NCI-H2196 treated with DMSO at 0.1 percent for 48 hours (cell line): ENCODE measurements at regions not wholly inside any gene's neighbourhood (a gene's known extent, or its start where the extent isn't known, plus 50 kb on each side); places are given as distances from the start of the nearest gene placed in this dataset.

Experiments used
- DNase-seq: peaks from one replicate; lab custom pipeline; 2025; ENCODE audit not compliant: unreplicated experiment; lab: John Stamatoyannopoulos, UW

DNA sequence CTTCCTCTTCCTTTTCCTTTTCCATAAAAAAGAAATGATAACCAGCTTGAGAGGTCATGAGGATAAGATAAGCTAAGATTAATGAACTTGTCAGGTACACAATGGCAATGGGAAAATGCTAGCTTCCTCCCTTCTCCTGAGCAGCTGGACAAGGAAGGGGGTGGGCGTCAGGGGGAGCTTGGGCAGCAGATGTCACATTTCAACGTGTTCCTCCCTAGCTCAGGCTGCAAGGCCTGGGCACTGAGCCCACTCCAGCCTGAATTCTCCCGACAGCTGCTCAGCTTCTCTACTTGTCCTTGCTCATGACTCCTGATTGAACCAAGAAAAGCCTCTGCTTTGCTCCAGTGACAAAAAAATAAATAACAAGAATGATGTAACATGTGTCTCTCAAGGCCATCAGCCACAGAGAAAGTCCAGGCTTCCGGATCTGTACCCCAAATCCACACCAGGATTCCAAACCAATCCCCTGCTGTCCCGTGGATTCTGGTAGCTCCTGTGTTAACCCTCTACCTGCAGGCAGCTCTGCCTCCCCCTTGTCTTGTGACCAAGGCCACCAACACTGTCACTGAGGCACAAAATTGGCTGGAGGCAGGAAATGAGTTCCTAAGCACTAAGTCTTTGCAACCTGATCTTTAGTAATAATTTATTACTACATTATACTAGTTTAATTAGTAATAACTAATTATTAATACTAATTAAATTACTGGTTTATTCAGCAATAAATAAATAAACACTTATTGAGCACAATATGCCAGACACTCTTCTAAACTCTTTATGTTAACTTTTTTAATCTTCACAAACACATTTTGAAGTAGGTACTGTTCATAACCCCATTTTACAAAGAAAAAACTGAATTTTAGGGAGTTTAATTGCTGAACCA, 146.5 kb downstream of the CCDC34 start:
- DNase-seq: peak; percentile 27

DNA sequence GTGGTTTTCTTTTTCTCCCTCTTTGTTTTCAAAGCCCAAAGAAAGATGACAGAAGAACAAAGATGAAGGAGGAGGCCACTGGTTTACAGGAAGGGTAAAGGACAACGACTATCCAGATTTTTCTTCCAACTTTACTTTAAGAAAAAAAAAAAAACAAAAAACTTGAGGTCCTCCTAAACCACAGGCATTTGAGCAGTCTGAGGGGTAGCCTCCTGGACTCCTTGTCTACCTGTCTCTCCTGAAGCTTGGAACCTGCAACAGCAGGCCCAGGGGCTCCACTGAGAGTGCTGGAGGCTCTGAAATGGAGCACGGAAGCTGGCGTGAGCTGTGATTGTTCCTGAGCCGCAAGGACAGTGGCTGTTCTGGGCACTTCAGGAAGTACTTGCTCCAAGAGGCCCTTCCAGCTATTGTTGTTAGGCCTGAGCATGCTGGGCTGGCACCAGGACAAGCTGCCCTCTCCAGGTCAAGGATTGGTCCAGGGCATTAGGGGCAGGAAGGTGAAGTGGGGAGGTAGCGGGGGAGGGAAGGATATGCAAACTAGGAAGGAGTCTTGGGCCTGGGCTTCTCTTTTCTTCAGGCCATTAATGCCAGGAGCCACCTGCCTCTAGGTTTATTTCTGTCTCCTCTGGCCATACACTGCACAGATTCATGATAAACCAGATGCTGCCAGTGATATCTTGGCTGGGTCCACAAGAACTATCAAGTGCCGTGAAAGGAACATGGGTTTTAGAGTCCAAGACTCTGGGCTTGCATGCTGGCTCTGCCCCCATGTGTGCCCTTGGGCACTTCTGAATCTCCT, 147.3 kb downstream of the CCDC34 start:
- peak; percentile 64 for DNase-seq

DNA sequence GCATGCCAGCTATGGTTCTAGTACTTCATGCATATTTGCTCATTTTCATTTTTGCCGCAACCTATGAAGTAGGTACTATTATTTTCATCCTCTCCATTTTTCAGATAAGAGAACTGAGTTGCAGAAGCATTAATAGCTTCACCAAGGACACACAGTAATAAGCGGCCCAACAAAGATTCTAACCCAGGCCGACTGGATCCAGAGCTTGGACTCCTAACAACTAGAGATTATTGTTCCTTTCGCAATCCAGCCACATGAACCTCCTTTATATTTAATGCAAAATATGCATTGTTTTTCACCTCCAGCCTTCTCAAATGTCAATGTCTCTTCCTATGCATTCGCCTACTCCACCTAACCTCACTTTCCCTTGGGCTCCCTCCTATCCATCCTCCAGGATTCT, 148.3 kb downstream of the CCDC34 start:
- DNase-seq: no peak

DNA sequence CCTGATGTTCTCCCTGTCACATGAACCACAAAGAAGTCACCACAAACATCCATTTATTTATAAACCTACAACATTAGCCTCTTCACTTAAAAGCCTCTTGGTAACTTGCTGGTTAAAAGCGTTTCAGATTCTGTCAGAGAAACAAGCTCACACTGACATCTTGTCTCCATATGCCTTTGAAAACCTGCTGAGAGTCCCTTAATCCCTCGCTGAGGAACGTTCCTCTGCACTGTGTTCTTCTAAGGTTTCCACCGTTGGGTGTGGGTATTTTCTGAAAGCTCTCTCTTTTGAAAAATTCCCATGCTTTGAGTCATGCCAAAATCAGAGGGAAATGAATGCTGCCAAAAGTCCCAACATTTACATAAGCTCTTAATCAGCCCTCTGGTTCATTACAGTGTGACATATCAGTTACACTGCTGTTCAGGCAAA, 149.8 kb downstream of the CCDC34 start:
- peak; percentile 18 for DNase-seq

DNA sequence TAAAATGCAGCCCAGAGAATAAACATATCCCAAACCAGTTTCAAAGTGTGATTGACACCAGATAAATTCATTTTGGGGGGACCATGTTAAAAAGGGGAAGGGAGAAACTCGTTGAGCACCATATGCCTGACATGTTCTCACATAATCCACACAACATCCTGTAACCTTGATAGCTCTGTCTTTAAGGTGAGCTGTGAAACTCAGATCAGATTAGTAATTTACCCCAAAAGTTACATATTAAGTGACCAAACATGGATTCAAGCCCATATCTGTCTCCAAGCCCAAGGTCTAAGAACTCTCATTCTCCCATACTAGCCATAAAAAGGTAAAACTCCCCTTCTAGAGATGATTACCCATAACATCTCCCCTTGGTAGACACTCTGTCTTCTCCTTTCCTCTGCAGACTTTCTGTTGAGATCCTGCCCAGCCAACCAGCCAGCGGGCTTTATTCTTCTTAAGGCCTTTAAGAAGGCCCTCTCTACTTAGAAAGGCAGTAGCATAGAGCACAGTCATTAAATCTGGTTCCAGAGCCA, 150.7 kb downstream of the CCDC34 start:
- DNase-seq: no peak

DNA sequence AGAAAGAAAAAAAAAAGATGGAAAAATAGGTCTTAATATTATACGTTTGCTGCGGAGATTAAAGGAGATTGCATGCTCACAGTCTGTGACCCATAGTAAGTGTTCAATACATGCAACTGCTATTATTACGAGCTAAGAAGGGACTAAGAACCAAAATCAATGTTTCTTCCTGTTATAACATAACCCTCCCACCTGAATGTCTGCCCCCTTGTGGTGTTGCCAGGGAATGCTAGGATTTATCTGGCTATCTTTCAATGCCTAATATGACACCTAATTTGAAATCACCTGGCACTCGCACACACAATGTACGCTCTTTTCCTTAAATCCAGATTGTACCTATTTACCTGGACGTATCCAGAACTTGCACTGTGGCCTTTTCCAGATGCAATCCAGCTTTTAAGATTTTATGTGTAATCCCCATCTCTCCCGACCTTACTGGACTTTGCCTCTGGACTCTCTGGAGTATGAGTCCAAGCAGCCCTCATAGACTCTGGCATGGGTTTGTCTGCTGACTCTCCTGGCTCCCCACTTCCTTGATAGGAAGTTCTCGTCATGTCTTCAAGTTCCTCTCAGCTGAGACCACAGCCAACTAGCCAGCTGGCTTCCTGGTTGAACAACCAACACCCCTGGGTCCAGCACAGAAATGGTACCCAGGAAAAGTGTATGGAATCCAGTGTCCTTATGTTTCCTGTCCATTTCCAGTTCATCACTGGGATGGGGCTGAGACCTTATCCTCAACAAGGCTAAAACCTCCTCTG, 151.5 kb downstream of the CCDC34 start:
- DNase-seq: no peak

DNA sequence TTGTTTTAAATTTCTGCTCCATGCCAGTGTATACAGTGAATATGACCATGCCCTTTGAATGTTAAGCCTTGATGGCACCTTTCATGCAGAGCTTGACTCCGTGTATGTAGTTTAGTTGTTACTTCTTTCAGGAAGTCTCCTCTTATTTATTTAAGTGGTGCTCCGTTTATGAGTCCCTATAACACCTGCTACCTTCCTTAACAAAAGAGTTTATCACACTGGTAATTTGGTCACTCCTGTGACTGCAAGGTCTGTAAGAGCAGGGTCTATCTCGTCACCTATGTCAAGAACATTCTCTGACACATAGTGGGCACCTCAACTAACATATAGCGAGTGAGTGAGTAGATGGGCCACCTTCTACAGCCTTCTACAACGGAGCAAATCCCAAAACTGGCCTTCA, 152.5 kb downstream of the CCDC34 start:
- DNase-seq: no peak

DNA sequence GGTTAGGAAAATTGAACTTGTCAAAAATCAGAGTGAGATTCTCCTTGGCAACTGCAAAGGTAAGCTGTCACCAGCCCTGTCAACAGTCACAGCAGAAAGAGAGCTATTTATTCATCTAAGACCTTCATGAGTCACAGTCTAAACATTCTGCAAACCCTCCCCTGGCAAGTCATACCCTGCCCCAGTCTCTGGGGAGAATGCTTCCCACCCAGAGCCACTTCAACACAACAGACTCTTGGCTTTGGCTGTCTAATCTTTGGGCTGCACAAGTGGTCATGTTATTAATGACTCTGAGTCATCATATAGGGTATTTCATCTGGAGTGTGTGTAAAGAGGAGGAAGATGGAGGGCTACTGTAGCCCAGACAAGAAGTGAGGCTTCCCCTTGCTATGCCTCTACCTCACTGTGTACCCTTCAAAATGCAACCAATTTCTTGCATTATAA, 153.4 kb downstream of the CCDC34 start:
- no peak for DNase-seq

DNA sequence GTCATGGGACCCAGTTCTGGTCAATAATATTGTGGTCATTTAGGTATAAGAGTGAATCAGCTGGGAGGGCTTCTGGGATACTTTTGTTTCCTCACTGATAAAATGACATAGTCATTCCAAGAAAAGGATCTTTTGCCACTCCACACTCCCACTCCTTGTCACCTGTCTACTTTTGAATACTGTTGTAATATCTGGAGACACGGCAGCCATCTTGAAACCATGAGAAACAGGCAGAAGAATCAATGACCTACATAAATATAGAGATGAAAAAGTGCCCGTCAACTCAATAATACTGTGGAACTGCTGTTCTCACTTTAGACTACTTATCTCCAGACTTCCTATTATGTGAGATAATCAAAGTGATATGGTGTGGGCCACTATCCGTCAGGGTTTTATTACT, 154.2 kb downstream of the CCDC34 start:
- DNase-seq: no peak

DNA sequence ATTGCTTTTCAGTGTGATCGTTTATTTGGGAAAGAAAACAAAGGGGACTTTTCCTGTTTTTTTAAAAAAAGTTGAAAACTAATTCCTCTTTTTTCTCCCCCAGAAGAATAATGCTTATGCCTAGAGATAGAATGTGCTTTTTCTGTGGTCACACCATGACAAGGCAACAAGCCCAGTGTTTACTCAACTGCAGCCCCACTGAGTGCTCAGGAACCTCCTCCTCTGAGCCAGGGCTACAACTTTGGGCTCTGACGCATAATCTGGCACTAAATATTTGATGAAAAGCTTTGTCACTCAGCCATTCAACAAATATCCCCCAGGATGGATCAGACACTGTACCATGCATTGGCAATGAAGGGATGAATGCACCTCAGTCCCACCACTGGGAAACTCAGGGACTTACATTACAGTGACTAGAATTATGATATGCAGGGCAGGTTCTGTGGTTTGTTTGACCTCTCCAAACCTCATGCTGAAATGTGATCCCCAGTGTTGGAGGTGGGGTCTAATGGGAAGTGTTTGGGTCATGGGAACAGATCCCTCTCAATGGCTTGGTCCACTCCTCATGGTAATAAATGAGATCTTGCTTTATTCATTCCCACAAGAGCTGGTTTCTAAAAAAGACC, 155.9 kb downstream of the CCDC34 start:
- DNase-seq: no peak

DNA sequence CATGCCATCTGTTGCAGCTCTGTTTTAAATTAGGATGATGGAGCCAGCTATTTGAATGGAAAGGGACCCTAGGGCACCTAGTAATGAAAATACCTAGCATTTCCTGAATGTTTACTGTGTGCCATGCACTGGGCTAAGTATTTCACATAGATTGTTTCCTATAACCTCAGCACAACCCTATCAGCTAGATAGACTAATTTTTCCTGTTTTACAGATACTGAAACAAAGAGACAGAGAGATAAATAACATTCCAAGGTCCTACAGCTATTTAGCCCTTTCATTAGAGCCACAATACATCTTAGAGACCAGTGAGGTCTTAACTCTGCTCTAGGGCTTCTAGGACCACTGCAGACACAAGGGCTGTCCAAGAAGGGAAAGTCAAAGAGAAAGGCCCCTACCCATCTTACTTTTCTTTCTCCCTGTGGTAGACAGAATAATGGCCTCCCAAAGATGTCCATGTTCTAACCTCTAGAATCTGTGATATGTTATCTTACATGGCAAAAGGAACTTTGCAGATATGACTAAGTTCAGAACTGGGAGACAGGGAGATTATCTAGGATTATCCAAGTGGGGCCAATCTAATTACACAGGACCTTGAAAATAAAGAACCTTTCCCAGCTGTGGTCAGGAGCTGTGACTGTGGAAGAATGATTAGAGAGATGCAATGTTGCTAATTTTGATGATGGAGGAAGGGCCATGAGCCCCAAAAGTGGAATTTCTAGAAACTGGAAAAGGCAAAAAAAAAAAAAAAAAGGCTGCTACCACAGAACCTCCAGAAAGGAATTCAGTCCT, 157.0 kb downstream of the CCDC34 start:
- no peak for DNase-seq

DNA sequence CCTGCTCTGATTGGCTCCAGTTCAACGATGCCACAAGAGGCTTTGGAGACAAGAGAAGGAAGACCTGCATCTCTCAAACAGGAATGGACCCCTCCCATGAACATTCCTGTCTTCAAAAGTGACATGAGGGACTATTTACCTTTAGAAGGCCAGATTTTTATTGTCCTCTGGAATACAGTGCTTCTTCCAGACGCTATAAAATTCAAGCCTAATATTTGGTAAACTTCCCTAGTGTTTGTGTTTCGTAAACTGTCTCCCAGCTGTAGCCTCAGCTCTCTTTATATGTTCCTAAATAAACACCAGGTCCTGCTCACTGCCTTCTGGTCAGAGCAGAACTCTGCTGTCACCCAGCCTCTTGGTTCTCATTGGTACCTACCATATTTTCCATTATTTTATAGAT, 157.8 kb downstream of the CCDC34 start:
- no peak for DNase-seq

DNA sequence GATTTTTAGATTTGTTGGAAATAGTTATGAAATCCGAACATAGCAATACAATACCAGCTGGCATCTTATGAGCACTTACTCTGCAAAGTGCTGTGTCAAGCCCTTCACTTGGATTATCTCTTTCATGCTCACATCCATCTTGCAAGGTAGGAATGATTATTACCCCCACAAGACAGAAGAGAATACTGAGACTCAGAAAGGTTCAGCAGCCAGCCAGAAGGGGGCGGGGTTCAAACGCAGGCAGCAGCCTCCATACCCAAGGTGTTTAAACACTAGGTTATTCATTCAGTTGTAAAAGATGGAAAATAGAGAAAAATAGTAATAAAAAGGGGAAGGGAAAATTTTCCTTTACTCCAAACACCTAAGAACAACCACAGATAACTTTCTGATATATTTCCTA, 158.5 kb downstream of the CCDC34 start:
- DNase-seq: no peak

DNA sequence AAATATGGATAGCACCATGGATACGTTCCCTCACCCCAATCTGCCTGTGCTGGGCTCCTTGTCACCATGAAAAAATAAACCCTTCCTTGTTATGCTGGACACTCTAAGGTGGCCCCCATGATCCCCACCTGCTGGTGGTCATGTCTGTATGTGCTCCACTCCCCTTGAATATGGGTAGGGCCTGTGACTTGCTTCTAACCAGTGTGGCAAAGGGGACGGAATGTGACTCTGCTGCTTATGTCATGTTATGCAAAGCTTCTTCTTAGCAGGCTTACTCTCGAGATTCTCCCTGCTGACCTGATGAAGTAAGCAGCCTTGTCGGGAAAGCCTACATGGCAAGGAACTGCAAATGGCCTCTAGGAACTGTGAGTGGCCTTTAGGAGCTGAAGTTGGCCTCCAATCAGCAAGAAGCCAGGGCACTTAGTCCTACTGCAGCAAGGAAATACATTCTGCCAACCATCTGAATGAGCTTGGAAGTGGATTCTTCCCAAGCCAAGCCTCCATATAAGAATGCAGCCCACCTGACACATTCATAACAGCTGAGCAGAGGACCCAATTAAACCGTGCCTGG, 159.9 kb downstream of the CCDC34 start:
- no peak for DNase-seq

DNA sequence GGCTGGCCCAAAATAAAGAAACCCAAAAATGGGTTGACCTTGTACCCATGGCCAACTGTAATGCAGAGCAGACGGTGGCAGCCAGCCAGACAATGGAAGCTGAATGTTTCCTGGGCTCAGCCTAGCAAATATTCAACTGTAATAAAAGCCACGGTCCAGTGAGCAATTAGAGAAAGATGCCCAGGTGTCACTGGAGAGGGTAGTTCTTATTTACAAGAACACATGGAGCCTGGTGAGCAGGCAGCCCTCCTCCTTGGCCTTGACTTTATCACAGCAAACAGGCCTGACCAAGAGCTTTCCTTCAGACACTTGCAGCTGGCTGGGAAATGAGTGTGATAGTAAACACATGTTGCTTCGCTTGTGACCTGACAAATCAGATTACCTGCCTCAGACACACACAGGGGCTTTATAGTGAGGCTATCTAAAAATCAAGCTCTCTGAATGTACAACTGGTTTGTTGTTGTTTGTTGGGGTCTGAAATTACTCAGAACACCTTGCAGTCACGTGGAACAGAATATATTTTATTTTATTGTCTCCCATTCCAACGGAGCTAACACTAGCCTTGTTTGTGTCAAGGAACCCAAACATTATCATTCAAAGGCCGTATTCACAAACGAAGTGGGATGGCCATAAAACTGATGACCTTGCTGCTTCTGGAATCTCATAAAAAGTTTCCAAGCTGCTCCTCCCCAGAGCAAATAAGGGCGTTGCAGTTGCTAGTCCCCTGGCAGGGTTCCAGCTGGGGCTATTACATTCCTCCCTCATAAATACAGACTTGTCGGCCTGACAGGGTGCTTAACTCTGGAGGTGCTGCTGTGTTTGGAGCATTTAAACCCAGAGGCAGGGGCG, 161.1 kb downstream of the BBOX1 start:
- peak; percentile 84 for DNase-seq

DNA sequence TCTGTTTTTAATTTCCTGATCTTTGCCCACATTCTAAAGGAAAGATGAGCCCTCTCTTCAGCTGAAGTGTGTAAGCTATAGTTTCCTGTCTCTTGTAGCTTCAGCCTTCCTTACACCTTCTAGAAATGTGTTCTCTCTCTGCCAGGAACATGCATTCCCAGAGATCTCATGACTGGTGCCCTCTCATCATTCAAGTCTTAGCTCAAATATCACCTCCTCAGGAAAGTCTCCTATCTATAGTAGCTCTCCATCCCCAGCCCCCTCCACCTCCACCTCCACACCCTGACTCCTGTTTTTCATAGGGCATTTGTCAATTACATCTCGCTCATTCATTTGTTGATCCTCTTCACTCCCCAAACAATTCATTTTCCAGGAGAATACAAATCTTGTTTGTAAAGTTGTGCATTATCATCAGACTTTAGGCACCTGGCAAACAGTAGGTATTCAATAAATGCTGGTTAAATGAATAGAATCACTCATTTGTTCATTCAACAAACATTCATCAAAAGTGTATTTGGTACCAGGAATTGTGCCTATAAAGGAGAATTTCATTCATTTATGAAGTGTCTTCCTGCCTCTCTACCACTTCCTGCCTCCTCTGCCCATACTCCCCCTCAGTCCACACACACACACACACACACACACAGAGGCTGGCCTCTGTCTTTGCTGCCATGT, 160.3 kb downstream of the BBOX1 start:
- DNase-seq: no peak

DNA sequence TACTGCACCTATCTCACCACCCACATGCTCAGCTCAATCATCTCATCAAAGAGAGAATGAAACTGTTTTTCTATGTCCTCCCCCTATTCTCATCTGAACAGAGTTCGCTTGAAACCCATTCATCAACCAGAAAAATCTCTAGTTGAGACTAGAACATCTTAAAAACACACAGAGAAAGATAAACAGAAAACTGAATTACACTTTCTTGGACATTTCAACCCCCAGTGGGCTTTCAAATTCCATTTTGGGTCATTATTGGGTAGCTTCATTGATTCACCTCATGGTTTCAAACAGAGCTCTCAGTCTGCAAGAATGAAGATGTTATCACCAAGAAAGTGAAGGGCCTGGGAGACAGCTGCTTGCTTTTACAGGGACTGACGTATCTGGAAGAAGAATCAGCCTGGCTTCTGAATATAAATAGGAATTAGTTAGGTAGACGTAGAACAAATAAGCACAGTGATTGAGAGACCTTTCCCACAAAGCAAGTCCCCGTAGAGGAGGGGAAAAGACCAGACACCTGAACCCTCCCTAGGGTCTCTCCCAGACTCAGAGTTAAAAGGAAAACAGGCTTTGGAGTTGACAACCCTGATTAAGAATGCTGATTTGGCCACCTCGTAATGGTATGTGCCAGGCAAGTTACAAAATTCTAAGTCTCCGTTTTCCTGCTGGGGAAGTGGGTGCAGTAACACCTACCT, 155.7 kb downstream of the BBOX1 start:
- DNase-seq: no peak

DNA sequence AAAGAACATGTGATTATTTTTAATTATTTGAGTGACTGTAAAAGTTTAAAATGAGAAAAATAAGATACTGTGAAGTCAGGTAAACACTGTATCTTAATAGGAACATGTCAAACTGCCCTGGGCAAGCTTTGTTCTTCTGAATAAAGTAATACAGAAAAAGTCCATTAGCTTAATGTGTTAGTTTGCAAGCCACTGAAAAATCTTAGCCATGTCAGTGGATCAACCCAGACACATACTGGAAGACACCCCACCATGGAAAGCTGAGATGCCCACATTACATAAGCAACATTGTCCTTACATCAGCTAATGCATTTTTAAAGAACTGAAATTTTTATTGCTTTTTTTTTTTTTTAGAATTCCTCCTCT, 155.2 kb downstream of the BBOX1 start:
- no peak for DNase-seq
